ENCODE measurements at regions not wholly inside any gene's neighbourhood (a gene's known extent, or its start where the extent isn't known, plus 50 kb on each side); places are given as distances from the start of the nearest gene placed in this dataset.

- DNase-seq = no peak
Measured at GRCh38 chr2:136235546-136235945, 117.6 kb upstream of the CXCR4 start.

- no peak for DNase-seq
Measured at GRCh38 chr2:136234261-136234660, 116.3 kb upstream of the CXCR4 start.

- DNase-seq = no peak
Measured at GRCh38 chr2:136233298-136233697, 115.3 kb upstream of the CXCR4 start.

- DNase-seq = no peak
Measured at GRCh38 chr2:136232456-136233172, 114.7 kb upstream of the CXCR4 start.

GRCh38 chr2:136230464-136230863, 112.5 kb upstream of the CXCR4 start:
- DNase-seq = no peak

GRCh38 chr2:136226903-136227302, 109.0 kb upstream of the CXCR4 start:
- DNase-seq = no peak

GRCh38 chr2:136225950-136226835, 108.2 kb upstream of the CXCR4 start:
- DNase-seq = peak; percentile 63

GRCh38 chr2:136223274-136223673, 105.3 kb upstream of the CXCR4 start:
- DNase-seq = no peak

GRCh38 chr2:136222862-136223261, 104.9 kb upstream of the CXCR4 start:
- no peak for DNase-seq

- no peak for DNase-seq
Measured at GRCh38 chr2:136221026-136221425, 103.1 kb upstream of the CXCR4 start.

GRCh38 chr2:136219963-136220362, 102.0 kb upstream of the CXCR4 start:
- no peak for DNase-seq

- DNase-seq = no peak
Measured at GRCh38 chr2:136219341-136219740, 101.4 kb upstream of the CXCR4 start.

- no peak for DNase-seq
Measured at GRCh38 chr2:136217996-136218395, 100.0 kb upstream of the CXCR4 start.

GRCh38 chr2:136215908-136216472, 98.0 kb upstream of the CXCR4 start:
- DNase-seq = no peak

- no peak for DNase-seq
Measured at GRCh38 chr2:136215449-136215848, 97.5 kb upstream of the CXCR4 start.

- DNase-seq = no peak
Measured at GRCh38 chr2:136214307-136215200, 96.6 kb upstream of the CXCR4 start.

GRCh38 chr2:136213836-136214235, 95.9 kb upstream of the CXCR4 start:
- no peak for DNase-seq

GRCh38 chr2:136212426-136213378, 94.8 kb upstream of the CXCR4 start:
- DNase-seq = no peak

GRCh38 chr2:136211701-136212100, 93.8 kb upstream of the CXCR4 start:
- no peak for DNase-seq

- DNase-seq = no peak
Measured at GRCh38 chr2:136210822-136211221, 92.9 kb upstream of the CXCR4 start.

- DNase-seq = no peak
Measured at GRCh38 chr2:136210455-136210805, 92.5 kb upstream of the CXCR4 start.

Data from NCI-H524 treated with DMSO at 0.1 percent for 48 hours (cell line).